ENCODE measurements at regions not wholly inside any gene's neighbourhood (a gene's known extent, or its start where the extent isn't known, plus 50 kb on each side); places are given as distances from the start of the nearest gene placed in this dataset.
"Not testable (repeated sequence)": the region's sequence is repeated elsewhere in the genome, so short reads cannot be mapped to it uniquely, and the experiment has no call there.

DNA sequence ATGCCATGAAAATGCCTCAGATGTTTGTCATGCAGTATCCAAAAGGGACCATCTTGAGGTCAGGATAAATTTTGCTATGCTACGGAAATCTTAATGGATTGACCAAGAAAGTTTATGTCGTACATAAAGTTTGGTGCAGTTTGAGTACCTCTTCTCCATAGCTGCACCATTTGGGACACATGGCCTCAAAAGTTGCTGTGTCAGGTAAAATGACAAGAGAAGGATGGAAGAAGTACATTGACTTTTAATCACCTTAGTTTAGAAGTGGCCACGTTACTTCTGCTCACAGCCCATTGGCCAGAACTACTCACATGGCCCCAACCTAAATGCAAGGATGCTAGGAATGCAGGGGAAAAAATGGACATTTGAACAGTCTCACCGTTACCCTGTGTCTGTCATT is 107.4 kb upstream of the NAMPT start:
- in situ Hi-C loops (cut with HindIII; ENCODE audit: low sequenced_read_pairs), result no loop called here

DNA sequence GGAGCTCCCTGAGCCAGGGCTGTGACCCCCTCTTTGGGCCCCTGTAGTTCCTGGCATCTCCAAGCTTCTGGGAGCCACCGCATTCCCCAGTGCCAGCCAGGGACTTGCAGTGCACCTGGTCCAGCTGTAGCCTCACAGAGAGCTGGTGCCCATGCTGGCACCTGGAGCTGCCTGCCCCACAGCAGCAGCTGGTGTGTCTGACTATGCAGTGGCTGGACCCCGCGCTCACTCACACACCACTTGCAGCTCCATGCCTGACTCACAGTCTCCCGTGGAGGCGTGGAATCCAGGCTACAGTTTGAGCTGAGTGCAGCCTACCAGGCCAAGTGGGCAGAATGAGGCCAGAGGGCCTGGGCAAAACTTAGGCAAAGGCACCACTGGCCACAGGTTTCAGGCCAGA is 102.2 kb upstream of the NAMPT start:
- in situ Hi-C loops (cut with HindIII; ENCODE audit: low sequenced_read_pairs), result no loop called here

DNA sequence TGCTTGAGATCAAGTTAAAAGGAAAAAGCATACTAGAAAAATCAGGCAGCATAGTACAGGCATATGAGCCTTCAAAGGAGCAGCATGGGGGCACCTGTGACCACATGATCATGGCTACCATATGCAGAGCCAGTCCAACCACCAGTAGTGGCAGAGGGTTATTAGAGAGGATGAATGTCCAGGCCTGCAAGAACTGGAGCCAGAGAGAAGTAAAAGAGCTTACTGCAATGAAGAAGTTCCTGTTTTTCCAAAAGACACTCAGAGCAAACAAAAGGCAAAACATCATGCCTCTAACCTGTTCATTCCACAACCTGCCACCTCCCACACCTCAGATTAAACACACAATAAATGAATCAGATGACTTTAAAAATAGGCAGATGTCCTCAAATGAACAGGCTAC is 99.6 kb upstream of the NAMPT start:
- in situ Hi-C loops (cut with HindIII; ENCODE audit: low sequenced_read_pairs), result no loop called here

DNA sequence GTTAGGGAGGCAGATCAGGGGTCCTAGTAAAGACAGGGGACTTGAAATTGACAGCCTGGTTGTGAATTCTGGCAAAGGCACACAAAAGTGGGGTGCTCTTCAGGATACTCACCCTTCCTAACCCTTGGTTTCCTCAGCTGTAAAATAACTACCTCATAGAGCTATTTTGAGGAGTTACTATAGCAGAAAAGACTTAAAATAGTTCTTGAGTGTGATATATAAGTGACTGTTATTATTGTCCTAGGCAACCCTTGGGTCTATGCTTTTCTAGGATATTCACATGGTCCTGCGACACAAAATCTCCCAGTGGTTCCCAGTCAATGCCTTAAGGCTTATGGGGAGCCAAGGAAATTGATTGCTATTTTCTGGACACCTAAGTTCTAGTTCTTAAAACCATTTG is 98.1 kb upstream of the NAMPT start:
- in situ Hi-C loops (cut with HindIII; ENCODE audit: low sequenced_read_pairs), result no loop called here

DNA sequence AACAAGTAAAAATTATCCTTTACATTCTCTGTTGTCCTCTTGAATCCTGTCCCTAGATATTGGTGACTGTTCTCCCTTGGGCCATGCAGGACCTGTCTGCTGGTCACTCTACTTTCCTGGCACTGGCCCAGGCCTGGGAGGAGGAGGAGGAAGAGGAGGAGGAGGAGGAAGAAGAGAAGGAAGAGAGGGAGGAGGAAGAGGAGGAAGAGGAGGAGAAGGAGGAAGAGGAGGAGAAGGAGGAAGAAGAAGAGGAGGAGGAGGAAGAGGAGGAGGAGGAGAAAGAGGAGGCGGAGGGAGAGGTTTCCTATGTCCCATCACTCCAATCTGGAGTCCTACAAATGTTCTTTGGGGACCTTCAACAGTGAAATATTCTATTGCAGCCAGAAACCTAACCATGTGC is 97.3 kb upstream of the NAMPT start:
- in situ Hi-C loops (cut with HindIII; ENCODE audit: low sequenced_read_pairs), result no loop called here

DNA sequence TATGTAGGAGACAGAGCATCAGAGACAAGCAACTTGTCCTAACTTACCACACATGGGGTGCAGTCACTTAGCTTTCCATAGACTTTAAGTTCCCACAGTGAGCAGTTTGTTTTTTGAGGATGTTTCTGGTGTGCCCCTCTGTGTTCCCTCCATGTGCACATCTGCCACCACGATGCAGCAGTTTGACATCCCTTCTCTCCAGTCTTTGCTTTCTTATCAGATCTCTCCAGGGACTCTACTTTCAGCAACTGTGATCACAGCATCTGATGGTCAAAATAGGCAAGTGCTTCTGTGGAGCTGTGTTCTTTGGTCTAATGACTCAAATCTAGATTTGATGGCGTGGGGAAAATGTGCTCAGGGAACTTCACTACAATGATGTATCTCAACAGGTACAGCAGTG is 96.5 kb upstream of the NAMPT start:
- in situ Hi-C loops (cut with HindIII; ENCODE audit: low sequenced_read_pairs), result no loop called here

DNA sequence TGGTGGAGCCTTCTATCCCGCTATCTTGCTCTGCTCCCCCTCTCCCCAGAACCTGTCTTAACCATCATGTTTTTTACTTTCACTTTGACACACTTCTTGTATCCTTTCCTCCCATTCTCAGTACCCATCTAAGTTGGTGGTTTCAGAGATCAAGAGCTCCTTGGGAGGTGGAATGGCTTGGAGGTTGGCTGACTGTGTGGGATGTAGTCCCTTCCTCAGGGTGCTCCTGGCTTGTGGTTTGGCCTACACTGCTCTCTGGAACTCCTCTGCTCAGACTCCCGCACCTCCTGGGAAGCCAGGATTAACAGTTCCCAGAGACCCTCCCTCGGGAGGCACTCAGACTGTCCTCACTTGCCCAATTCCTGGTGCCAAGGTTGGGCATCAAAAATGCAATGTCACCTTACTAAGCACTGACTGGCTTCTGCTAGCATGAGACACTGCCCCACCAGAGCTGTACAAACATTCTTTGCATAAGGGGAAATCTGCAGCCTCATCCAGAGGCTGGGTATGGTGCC is 93.1 kb upstream of the NAMPT start:
- in situ Hi-C loops (cut with HindIII; ENCODE audit: low sequenced_read_pairs), result no loop called here

DNA sequence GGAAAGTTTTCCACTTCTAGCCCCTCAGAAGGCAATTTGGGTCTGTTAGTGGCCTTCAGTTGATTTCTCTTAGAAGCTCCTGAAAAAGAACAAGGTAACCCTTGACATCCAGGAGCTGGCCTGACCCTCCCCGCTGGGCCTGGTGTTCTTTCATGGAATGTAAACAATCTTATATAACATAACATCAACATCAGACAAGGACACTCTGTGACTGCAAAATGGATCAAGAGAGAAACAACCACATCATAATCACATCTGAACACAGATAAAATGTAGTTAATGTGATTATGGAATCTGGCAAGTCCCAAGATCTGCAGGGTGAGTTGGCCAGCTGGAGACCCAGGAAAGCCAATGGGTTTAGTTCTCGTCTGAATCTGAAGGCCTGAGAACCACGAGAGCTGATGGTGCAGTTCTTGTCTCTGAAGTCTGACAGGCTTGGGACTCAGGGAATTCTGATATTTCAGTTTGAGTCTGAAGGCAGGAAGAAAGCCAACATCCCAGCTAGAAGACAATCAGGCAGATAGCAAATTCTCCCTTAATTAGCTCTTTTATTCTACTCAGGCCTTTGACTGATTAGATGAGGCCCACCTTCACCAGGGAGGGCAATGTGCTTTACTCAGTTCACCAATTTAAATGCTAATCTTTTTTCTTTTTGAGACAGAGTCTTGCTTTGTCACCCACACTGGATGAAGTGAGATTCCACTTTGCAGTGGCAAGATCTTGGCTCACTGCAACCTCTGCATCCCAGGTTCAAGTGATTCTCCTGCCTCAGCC is 91.4 kb upstream of the NAMPT start:
- in situ Hi-C loops (cut with HindIII; ENCODE audit: low sequenced_read_pairs), result no loop called here

DNA sequence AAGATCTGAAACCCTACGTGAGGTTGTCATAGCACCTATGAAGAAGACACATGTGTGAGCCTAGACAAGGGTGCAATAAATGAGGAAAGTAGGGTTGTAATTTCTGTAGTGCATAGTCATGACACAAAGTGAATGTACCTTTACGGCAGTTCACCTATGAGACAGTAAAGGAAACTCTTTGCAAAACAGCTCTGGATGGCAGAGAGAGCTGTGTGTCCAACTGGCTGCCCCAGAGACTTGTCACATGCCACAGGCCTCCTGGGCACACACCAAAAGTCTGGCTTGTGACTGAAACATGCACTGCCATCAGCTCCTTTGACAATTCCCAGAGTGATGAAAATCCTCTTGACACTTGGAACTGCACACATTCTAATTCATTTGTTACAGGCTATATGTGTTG is 90.7 kb upstream of the NAMPT start:
- in situ Hi-C loops (cut with HindIII; ENCODE audit: low sequenced_read_pairs), result no loop called here

DNA sequence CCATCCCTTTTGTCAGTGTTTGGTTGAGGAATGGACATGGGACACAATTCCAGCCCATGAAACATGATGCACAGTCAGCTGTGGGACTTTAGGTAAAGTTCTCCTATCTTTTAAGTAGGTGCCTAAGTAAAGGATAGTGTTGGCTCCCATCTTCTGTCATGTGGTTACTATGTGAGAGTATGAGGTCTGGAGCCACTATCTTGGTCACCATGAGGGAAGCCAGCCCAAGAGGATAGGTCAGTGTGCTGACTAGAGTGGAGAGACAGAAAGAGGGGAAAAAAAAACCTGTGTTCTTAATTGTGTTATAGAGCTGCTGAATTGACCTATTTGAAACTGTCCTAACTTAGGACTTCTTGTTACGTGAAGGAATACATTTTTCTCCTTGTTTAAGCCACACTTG is 89.7 kb upstream of the NAMPT start:
- in situ Hi-C loops (cut with HindIII; ENCODE audit: low sequenced_read_pairs), result no loop called here

DNA sequence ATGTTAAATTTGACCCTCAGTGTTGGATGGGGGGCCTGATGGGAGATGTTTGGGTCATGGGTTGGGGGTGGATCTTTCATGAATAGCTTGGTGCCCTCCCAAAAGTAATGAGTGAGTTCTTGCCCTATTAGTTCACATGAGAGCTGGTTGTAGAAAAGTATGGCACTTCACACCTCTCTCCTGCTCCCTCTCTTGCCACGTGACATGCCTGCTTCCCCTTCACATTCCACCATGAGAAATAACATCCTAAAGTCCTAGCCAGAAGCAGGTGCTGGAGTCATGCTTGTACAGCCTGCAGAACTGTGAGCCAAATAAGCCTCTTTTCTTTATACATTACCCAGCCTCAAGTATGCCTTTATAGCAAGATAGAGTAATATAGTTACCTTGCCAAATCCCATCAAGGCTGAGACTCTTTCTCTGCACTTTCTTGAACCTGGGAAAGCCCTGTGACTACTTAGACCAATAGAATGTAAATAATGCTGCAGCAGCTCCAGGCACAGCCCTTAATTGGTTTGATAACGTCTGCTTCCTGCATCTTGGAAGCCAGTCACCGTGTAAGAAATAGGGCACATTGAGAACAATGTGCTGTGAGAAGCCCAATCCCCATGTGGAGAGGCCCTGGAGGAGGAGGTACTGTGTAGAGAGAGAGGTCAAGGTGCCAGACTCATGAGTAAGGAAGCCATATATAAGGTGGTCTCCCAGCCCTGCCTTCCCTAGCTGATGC is 88.0 kb upstream of the NAMPT start:
- in situ Hi-C loops (cut with HindIII; ENCODE audit: low sequenced_read_pairs), result no loop called here

DNA sequence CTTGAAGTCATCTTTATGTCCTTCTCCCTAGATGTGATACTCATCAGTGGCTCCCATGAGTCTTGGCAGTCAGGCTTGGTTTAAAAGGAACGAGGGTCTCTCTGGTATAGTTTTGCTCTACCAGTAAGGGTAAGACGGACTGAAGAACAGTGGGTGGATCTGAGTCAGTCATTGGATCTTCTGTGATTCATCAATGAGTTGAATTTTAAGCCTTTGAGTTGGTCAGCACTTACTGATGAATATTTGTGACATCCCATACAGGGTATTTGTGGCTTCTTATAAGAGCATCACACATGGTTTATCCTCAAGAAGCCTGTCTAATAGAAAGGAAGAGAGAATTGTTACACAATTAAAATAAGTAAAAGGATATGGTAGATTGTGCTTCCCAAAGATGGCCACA is 87.3 kb upstream of the NAMPT start:
- in situ Hi-C loops (cut with HindIII; ENCODE audit: low sequenced_read_pairs), result no loop called here

DNA sequence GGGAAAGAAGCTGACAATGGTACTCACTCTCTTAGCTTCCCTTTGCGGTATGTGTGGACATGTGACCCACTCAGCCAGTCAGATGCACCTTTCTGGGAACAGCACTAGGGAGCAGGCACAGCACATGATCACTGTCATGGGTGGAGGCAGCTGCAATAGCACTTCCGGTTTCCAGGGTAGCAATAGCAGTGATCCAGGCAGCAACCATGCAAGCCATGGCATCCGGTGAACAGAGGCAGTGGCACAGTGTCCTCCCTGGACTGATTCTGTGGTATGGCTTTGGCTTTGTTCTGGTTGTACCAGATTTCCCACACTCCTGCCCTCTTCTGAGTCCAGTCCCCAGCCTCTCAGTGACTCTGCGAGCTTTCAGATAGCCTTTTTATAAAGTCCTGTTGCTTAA is 86.8 kb upstream of the NAMPT start:
- in situ Hi-C loops (cut with HindIII; ENCODE audit: low sequenced_read_pairs), result no loop called here

DNA sequence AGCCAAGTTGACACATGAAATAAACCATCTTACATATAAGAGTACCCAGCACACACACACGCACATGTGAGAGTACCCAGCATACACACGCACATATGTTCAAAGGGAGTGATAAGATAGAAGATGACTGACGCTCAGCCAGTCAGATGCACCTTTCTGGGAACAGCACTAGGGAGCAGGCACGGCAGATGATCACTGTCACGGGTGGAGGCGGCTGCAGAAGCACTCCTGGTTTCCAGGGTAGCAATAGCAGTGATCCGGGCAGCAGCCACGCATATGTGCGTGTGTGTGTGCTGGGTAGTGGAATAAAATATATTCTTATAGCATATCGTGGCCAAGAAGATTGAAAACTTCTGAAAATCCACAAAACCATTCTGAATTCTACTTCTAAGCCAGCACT is 85.8 kb upstream of the NAMPT start:
- in situ Hi-C loops (cut with HindIII; ENCODE audit: low sequenced_read_pairs), result no loop called here

DNA sequence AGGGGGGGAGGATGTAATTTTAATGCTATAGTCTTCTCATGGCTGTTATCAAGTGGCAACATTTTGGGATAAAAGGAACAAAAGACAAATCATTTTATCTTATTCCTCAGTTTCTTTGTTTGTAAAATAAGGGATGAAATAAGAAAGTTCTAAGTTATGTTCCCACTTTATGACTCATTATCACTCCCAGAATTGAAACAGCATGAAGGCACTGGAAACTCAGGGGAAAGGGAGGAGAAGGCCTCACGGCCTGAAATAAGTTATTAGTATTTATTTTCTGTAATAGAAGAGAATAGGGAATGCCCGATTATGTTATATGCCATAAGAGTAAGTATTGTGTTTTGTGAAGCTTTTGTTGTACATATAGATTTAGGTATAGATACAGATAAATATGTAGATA is 85.0 kb upstream of the NAMPT start:
- in situ Hi-C loops (cut with HindIII; ENCODE audit: low sequenced_read_pairs), result no loop called here

DNA sequence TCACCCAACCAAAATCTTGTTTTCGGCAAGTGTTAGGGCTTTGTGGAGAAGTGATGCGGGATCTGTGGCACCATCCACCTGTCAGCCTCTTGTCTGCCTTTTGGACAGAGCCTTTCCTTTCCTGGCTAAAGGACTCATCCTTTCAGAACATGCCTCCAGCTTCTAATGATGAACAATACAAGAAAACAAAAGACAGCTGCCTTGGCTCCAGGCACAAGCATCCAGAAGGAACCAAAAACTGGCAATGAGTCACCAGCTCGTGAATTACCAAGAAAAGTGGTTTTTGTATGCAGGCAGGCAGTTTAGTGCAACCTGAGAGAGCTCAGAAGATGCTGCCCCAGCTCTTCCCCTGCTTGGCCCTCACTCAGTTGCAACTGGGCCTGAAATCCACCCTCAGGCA is 84.6 kb upstream of the NAMPT start:
- in situ Hi-C loops (cut with HindIII; ENCODE audit: low sequenced_read_pairs), result no loop called here

DNA sequence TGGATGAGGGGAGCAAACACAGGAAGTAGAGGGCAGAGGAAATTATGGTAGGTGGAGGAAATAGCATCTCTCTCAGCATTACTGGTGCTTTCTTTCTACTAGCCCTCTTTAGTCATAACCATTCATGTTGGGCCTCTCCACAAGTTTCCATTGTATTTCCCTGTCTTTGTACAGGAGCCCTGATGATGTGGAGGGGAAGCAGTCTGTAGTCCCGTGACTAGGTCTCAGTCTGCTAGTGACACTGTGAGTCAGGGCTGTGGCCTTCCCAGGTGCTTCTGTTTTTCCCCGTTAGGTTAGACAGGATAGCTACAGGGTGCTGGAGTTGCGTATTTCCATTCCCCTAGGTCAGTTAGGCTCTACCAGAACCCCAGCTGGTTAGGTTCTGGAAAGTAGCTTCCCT is 82.9 kb upstream of the NAMPT start:
- in situ Hi-C loops (cut with HindIII; ENCODE audit: low sequenced_read_pairs), result no loop called here

DNA sequence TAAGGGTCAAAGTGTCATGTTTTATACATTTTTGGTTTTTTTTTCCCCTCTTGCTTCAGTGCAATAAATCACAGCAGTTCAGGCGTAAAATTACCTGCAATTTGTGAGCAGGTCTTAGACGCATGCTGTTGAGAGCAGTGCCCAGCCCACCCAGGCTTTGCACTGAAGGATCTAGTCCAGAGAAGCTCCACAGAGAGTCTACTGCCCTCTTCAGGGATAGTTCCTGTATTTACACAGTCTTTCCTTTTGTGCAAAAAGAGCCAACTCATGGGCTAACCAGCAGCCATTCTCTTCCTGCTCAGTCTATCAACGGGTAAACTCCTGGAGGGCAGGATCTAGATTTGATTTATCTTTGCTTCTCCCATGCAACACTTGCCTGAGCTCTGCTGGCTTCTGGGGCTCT is 82.2 kb upstream of the NAMPT start:
- in situ Hi-C loops (cut with HindIII; ENCODE audit: low sequenced_read_pairs), result no loop called here

DNA sequence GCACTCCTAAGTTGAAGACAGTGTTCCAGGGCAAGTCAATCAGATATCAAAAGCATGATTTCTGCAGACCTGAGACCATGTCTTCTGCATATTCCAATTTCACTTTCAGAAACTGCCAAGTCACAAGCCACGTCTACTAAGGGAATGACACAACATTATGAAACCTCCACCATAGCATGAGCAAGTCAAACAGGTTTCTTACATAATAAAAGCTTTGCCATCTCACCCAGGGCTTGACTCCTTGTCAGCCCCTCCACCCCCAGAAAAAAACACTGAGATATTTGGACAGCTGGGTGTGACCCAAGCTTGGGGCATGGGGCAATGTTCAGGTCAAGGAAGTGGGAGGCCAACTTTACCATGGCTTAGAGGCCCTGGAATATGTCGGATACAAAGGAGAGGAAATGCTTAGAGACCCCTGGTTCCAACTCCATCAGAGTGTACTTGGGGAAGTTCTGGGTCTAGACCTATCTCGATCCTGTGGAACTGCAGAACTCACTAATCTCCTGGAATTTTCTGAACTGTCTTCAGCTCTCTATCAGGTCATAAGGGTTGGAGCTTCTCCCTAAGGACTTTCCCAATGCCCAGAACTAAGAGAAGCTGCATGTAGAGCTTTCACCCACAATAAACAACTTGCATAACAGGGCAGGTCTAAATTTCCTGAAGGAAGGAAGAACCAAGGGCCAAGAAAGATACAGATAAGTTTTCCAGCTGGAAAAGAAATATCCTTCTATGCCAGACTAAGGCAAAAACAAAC is 80.6 kb upstream of the NAMPT start:
- in situ Hi-C loops (cut with HindIII; ENCODE audit: low sequenced_read_pairs), result no loop called here

DNA sequence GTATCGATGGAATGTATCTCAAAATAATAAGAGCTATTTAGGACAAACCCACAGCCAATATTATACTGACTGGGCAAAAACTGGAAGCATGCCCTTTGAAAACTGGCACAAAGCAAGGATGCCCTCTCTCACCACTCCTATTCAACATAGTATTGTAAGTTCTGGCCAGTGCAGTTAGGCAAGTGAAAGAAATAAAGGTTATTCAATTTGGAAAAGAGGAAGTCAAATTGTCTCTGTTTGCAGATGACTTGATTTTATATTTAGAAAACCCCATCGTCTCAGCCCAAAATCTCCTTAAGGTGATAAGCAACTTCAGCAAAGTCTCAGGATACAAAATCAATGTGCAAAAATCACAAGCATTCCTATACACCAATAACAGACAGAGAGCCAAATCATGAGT is 77.7 kb upstream of the NAMPT start:
- in situ Hi-C loops (cut with HindIII; ENCODE audit: low sequenced_read_pairs), result not testable (repeated sequence)

DNA sequence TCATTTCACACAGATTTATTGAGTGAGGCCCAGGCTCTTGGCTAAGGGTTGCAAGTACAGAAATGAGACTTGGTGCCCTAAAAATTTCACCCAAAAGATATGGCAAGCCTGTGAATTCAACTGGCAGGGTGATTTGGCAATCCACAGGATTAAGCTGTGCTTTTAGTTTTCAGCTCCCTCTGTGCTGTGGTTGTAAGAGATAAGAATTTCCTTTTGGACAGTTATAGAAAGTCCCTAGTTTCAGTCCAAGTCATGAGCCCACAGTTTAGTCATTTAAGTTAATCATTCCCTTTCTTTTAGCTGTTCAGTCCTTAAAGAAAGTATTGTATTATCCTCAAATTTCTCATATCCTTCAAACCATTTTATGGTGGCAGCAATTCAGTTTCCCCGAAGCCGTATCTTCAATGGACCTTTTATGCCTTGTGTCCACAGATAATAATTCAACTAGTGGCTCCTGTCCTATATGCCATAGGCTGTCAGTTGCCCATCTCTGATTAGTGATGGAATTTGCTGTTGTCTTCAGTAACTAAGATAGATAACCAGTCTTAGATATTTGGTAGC is 73.4 kb upstream of the NAMPT start:
- in situ Hi-C loops (cut with HindIII; ENCODE audit: low sequenced_read_pairs), result no loop called here

Data from DLD1 (cell line).